ENCODE measurements at regions not wholly inside any gene's neighbourhood (a gene's known extent, or its start where the extent isn't known, plus 50 kb on each side); places are given as distances from the start of the nearest gene placed in this dataset.

DNA sequence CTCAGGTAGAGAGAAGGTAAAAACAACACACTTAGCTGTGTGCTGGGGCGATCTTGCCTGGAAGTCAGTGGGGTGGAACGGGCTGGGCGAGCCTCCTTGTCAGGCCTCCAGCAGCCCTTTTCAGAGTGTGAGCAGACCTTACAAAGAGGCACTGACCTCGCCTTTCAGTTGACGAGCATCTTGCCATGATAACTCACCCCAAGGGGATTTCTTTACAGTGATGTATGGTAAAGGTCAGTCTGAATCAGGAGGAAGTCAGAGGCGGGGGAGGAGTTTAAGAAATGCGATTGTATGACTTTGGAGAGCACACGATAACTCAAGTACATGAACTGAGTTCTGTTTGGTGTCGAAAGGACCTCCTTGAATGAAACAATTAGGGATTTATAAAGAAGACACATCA is 326.5 kb upstream of the PROX1 start:
- DNase-seq (ENCODE audit: extremely low read depth, low read depth): no peak
- TF ChIP-seq, protein P1, sequence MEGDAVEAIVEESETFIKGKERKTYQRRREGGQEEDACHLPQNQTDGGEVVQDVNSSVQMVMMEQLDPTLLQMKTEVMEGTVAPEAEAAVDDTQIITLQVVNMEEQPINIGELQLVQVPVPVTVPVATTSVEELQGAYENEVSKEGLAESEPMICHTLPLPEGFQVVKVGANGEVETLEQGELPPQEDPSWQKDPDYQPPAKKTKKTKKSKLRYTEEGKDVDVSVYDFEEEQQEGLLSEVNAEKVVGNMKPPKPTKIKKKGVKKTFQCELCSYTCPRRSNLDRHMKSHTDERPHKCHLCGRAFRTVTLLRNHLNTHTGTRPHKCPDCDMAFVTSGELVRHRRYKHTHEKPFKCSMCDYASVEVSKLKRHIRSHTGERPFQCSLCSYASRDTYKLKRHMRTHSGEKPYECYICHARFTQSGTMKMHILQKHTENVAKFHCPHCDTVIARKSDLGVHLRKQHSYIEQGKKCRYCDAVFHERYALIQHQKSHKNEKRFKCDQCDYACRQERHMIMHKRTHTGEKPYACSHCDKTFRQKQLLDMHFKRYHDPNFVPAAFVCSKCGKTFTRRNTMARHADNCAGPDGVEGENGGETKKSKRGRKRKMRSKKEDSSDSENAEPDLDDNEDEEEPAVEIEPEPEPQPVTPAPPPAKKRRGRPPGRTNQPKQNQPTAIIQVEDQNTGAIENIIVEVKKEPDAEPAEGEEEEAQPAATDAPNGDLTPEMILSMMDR (IDR thresholded peaks at IDR 0.05; ENCODE audit: low read depth, low read length): no peak

DNA sequence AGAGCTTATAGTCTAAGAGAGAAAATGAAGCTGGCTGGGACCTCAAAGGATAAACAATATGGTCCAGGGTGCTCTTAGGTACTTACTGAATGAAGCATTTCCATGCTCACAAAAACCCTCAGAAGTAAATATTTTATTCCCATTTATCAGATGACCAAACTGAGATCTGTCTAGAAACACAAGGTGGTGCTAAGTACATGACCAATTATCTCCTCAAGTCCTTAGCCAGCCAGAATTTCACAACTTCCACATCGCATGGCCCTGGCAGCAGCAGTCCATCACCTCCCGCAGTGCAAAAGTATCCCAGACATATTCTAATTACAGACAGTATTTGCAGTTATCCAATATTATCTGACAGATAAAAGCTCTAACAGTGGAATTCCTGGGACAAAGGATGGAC is 321.7 kb upstream of the PROX1 start:
- TF ChIP-seq, protein P1 (IDR thresholded peaks at IDR 0.05; ENCODE audit: low read depth, low read length): no peak
- no peak for DNase-seq (ENCODE audit: extremely low read depth, low read depth)

DNA sequence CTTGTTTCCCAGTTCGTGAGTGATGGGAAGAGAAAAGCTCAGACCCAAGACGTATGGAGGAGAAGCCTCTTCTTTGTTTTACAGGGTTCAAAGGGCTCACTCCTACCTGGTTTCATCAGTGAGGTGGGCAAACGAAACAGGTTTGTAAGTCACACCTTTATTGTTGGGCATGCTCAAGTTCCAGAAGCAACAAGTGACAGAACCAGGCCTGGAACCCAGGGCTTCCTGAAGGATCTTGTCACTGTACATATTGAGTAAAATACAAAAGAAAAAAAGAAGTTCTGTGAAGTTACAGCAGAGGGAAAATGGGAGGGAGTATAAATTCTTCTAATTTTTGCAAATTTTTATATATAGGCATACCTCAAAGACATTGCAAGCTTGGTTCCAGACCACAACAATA is 320.9 kb upstream of the PROX1 start:
- TF ChIP-seq, protein P1 (IDR thresholded peaks at IDR 0.05; ENCODE audit: low read depth, low read length): no peak

DNA sequence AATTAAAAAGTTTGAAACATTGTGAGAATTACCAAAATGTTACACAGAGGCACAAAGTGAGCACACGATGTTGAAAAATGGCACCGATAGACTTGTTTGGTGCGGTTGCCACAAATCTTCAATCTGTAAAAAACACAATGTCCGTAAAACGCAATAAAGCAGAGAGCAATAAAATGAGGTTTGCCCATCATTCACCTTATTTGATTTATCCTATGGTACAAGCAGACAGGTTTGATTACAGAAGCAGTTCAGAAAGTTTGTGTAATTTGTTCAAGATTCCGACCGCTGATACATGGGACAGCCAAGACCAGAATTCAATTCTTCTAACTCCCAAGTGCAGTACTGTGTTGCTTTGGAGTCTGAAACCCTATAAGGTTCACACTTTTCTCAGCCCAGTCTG is 318.3 kb upstream of the PROX1 start:
- no peak for DNase-seq (ENCODE audit: extremely low read depth, low read depth)
- TF ChIP-seq, protein P1 (IDR thresholded peaks at IDR 0.05; ENCODE audit: low read depth, low read length): no peak

More for the DNA sequence above, 320.9 kb upstream of the PROX1 start:
- DNase-seq (ENCODE audit: extremely low read depth, low read depth): no peak

DNA sequence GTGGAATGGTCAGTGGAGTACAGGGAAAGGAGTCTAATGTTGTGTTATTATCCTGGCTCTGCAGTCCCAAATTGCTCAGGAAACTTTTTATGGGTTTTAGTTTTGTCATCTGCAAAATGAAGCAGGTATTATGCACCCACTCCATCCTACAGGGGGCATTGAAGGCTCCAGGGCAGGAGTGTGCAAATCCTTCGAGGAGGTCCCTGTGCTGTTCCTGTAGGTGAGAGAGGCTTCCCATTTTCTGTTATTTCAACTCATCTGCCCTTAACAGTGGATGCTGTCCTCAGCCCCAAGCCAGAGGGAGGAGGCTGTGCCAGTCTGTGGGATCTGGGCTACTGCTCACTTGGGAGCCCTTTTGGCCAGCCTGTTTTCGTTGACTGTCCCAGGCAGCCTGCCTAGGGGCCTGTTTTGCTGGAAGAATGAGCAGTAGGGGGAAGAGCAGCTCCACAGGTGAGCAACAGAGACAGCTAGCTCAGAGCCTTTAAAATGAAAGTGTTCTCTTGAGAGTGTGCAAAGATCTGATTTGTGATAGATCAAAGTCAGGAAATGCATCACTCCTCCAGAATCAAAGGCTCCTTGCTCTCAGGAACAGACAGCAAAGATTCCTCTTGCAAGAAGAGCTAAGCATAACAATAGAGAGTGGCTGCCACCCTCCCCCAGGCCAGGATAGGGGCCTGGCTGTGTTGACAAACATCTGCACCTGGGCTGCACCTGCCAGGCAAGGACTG is 317.6 kb upstream of the PROX1 start:
- TF ChIP-seq, protein P1 (IDR thresholded peaks at IDR 0.05; ENCODE audit: low read depth, low read length): no peak
- no peak for DNase-seq (ENCODE audit: extremely low read depth, low read depth)

DNA sequence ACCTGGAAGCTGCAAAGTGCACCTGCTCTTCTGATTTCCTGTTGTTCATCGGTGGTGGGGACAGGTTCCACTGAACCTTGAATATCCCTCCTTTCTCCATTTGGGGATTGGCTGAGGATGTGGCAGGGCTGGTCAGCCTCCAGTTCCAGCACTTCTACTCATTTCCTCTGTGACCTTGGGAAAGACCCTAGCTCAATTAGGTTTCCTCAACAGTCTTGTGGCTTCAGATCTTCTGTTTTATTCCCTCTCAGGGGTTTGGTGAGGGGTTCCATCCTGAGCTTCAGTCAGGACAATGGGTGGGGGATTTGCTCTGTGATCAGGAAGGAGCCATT is 317.1 kb upstream of the PROX1 start:
- TF ChIP-seq, protein P1 (IDR thresholded peaks at IDR 0.05; ENCODE audit: low read depth, low read length): no peak
- no peak for DNase-seq (ENCODE audit: extremely low read depth, low read depth)

DNA sequence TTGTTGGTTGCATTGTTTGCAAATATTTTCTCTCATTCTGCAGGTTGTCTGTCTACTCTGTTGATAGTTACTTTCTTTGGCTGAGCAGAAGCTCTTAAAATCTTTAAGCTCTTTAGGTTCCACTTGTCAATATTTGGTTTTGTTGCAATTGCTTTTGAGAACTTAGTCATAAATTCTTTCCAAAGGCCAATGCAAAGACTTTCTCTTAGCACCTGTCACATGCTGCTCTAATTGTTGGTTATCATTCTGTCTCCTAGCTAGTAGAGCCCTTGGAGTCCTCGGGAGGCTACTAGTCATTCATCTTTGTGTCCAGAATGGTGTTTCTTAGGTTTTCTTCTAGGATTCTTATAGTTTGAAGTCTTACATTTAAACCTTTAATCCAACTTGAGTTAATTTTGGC is 312.7 kb upstream of the PROX1 start:
- TF ChIP-seq, protein P1 (IDR thresholded peaks at IDR 0.05; ENCODE audit: low read depth, low read length): no peak
- DNase-seq (ENCODE audit: extremely low read depth, low read depth): no peak

Measured in AG09319 (cell line).